Ectodermal cell (in vitro differentiated cells): ENCODE measurements at regions not wholly inside any gene's neighbourhood (a gene's known extent, or its start where the extent isn't known, plus 50 kb on each side); places are given as distances from the start of the nearest gene placed in this dataset.

Experiments
- H3K27ac ChIP-seq: 2 replicates; pipeline ENCODE4 v1.7.0; 2013; ENCODE audit warnings: mild to moderate bottlenecking, low read depth, low read length; ENCODE audit not compliant: insufficient read depth, poor library complexity, severe bottlenecking
- H3K27me3 ChIP-seq: 2 replicates; pipeline ENCODE4 v1.7.0; 2013; ENCODE audit warnings: mild to moderate bottlenecking, low read length; ENCODE audit not compliant: insufficient read depth, control insufficient read depth, poor library complexity, severe bottlenecking
- H3K36me3 ChIP-seq: one replicate; pipeline ENCODE4 v1.7.0; 2013; ENCODE audit warnings: low read length; ENCODE audit not compliant: control insufficient read depth, insufficient read depth
- H3K4me1 ChIP-seq: one replicate; pipeline ENCODE4 v1.7.0; 2013; ENCODE audit warnings: low read length; ENCODE audit not compliant: control insufficient read depth, insufficient read depth
- H3K4me3 ChIP-seq: 2 replicates; pipeline ENCODE4 v1.7.0; 2013; ENCODE audit warnings: low read depth, low read length, control low read depth; ENCODE audit not compliant: insufficient read depth
- H3K9me3 ChIP-seq: 2 replicates; pipeline ENCODE4 v1.7.0; 2013; ENCODE audit warnings: mild to moderate bottlenecking, low read length, moderate library complexity; ENCODE audit not compliant: control insufficient read depth
- WGBS, 2 experiments: methylation state at CpG; one replicate each; pipeline ENCODE4 v1.1.7; 2013; ENCODE audit warnings: missing lambda C conversion rate in 2 of 2; 5-methylcytosine and 5-hydroxymethylcytosine counted together

DNA sequence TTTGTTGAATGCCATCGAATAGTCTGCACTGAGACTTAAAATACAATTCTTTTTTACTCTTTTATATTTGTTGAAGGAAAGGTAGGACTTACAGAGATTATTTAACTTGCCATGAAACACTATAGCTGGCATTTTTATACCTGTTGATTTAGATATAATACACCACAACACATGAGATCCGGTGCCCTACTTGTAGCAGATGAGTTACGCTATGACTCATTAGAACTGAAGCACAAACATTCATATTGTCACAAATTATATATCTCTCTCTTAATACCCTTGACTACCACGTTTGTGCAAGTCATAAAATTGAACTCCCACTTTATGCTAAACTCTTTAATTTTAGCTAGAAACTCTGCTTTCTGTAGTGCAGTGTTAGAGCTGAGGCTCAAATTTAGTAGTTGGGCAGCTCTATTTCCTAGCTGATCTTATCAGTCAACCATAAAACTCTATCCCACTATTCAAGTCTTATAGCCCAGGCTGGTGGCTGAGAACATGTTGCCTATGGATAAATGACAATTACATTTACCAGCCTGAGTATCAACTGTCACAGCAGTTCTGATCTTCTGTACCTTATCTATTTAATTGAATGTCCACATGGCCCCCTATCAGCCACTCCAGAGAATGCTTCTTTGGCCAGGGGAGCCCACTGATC lies 137.4 kb upstream of the SEMA3D start:
- H3K4me3 ChIP-seq: no peak overlapping the region
- H3K4me1 ChIP-seq: no peaks in the 10 kb centered on the region
- H3K9me3 ChIP-seq: no peaks in the 10 kb centered on the region

DNA sequence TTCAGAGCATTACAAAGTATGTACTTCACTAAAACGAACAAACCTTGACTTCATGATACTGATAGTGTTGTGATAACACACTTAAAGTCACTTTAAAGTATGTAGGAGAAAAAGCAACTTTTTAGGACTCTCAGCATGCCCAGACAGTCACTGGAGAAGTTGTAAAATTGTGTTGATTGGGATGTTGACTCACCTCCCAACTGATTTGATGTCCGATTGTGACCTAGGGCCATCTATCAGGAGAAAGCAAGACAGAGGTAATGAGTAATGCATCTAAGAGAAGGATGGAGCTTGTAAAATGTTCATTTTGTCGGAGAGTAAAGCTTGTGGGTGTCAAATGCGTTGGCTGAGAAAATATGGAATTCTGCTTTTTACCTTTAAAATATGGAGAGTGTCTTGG lies 135.4 kb upstream of the SEMA3D start:
- Histone ChIP-seq H3K27me3 (no peaks in the 10 kb centered on the region), H3K4me1 (no peaks in the 10 kb centered on the region), H3K36me3 (no peaks in the 10 kb centered on the region), H3K9me3 (no peaks in the 10 kb centered on the region), H3K4me3 (no peak overlapping the region), H3K27ac (no peak overlapping the region)
- 96 to 97% methylated on average over 3 to 4 of the region's 4 CpGs for WGBS, 2 experiments

More for the DNA sequence above, 137.4 kb upstream of the SEMA3D start:
- Histone ChIP-seq H3K27ac (no peak overlapping the region), H3K36me3 (no peaks in the 10 kb centered on the region), H3K27me3 (no peaks in the 10 kb centered on the region)
- WGBS, 2 experiments: 78 to 94% methylated on average over 3 of the region's 4 CpGs

DNA sequence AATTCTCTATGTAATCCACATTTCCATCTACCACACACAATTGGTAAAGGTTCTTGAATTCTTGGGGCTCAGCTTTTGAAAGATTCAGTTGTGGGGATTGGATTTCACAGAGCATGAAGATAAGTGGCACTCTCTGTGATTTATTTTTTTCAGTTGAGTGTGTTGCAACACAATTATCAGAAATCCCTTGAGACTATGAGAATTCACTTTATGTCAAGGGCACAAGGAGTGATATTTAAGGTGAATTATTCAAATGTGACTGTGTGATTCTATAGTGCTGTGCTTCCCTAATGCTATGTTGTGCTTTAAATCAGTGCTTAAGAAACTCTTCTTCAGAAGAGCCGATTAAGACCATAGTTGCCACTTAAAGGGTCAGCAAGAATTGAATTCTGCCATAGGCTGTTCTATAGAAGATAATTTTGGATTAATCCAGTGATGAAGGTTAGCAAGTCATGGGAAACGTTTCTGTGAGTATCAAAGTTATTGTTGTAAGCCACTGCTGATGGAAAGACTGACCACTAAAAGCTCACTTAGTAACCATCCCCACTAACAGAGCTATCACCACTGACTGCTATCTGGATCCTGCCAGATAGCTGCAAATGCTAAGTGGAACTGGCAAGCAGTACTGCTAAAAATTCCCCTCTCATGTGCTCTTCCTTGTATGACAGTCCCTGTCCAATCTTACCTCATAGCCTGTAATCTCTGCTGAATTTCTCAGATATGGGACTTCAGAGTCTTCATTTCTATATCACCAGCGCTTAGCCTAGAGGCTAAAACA lies 134.0 kb upstream of the SEMA3D start:
- no peaks in the 10 kb centered on the region for H3K4me1 ChIP-seq
- H3K27me3 ChIP-seq: no peaks in the 10 kb centered on the region
- H3K36me3 ChIP-seq: no peaks in the 10 kb centered on the region
- H3K4me3 ChIP-seq: no peak overlapping the region
- WGBS, 2 experiments: 76 to 88% methylated on average over 2 to 3 of the region's 3 CpGs
- H3K9me3 ChIP-seq: no peaks in the 10 kb centered on the region
- H3K27ac ChIP-seq: no peak overlapping the region

DNA sequence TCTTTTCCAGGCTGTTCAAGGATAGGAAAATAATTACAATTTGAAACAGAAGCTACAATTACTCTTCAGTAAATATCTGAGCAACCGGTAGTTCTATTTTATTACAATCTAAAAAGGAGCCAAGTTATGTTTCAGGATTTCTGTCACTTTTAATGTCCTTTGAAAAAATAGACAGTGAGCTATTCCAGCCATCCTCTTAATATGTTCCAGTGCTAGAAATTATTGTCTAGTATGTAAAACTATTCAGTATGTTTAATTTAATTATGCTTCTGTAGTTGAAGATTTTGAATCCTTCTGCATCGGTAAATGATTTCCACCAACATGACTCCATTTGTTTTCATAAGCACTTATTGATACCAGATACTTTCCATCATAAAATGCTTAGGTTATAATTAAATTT lies 129.6 kb upstream of the SEMA3D start:
- Histone ChIP-seq H3K4me1 (no peaks in the 10 kb centered on the region), H3K27ac (no peak overlapping the region), H3K27me3 (no peaks in the 10 kb centered on the region), H3K9me3 (no peaks in the 10 kb centered on the region), H3K4me3 (no peak overlapping the region), H3K36me3 (no peaks in the 10 kb centered on the region)
- WGBS, 2 experiments: 100% methylated on average over 1 of the region's 2 CpGs; no CpG with 5 or more reads in 1 of the 2 experiments

DNA sequence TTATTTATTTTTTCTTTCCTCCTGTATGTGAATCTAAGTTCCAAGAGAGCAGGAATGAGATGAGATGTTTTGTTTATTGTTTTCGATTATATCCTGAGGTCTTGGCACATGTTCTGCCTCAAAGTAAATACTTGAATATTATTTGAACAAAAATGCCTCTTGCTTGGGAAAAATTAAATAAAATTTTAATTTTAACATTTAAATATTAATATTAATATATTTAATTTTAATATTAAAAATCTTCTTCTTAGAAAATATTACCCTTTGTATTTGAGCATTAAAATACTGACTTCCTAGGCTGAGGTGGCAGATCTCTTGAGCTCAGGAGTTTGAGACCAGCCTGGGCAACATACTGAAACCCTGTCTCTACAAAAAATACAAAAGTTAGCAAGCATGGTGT lies 123.4 kb upstream of the SEMA3D start:
- no peaks in the 10 kb centered on the region for H3K36me3 ChIP-seq
- H3K9me3 ChIP-seq: no peaks in the 10 kb centered on the region
- no peaks in the 10 kb centered on the region for H3K27me3 ChIP-seq
- H3K4me3 ChIP-seq: no peak overlapping the region
- H3K4me1 ChIP-seq: no peaks in the 10 kb centered on the region
- 80% methylated on average over 1 of the region's 1 CpG; no CpG with 5 or more reads in 1 of the 2 experiments for WGBS, 2 experiments
- H3K27ac ChIP-seq: no peak overlapping the region

DNA sequence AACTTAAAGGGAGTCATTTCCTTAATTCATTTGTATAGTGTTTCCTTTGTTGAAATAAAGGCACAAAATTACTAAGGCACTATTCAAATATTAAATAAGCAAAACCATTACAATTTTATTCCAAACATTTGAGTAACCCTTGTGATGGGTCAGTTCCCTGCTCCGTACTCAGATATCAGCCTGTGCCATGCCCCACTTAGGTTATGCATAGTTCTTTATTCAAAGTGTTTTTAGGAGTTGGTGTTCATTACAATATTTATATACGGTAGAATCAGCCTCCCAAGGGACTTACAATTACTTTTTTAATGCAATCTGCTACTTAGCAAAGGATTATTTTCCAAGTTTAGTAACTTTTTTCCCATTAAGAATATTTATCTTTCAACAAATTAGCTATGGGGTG lies 119.3 kb upstream of the SEMA3D start:
- H3K4me1 ChIP-seq: no peaks in the 10 kb centered on the region
- no peaks in the 10 kb centered on the region for H3K9me3 ChIP-seq
- no peaks in the 10 kb centered on the region for H3K27me3 ChIP-seq
- no peak overlapping the region for H3K27ac ChIP-seq
- WGBS, 2 experiments: 65% methylated on average over 2 of the region's 2 CpGs; no CpG with 5 or more reads in 1 of the 2 experiments
- H3K4me3 ChIP-seq: no peak overlapping the region
- no peaks in the 10 kb centered on the region for H3K36me3 ChIP-seq

DNA sequence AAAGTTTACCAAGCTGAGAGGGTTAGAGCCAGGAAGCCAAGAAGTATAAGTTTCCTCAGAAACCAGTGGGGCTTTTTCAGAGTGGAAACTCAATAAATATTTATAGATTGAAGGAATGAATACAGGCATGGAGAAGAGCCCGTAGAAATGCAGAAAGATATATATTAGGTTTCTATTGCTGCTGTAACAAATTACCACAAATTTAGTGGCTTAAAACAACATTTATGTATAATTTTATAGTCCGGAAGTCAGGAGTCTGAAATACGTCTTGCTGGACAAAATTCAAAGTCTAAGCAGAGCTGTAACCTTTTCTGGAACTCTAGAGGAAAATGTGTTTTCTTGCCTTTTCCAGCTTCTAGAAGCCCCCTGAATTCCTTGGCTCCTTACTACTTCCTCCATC lies 107.3 kb upstream of the SEMA3D start:
- Histone ChIP-seq H3K4me1 (no peaks in the 10 kb centered on the region), H3K36me3 (no peaks in the 10 kb centered on the region), H3K4me3 (no peak overlapping the region), H3K27me3 (no peaks in the 10 kb centered on the region), H3K27ac (no peak overlapping the region), H3K9me3 (no peaks in the 10 kb centered on the region)
- 88 to 92% methylated on average over 2 to 3 of the region's 3 CpGs for WGBS, 2 experiments

DNA sequence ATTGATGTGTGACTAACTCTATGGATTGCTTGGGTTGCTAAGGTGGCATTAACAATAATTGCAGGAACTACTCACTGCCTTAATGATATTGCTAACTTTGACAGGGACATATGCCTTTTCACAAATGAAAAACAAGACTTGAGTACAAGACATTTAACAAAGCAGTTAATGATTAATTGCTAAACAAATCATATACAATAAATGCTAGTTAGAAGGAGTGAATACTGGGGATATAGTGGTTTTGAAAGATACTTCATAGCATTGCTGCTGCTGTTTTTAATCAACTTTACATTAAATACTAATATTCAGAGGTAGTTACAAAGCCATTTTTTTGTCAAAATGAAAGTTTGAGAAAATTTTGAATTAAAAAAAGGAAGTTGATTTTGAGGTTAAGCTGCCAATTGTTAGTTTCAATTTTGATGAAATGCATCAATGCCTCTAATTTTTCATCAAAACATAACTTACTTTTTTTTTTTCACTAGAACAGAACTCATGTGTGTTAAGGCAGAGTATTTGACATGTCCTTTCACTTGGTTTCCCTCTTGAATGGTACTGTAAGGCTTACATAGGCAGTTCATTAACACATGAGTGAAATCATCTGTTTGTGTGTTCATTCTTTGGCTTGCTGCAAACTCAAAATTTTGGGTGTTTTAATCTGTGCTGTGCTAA lies 106.2 kb upstream of the SEMA3D start:
- H3K4me3 ChIP-seq: no peak overlapping the region
- H3K27ac ChIP-seq: no peak overlapping the region
- H3K36me3 ChIP-seq: no peaks in the 10 kb centered on the region
- H3K9me3 ChIP-seq: no peaks in the 10 kb centered on the region
- no peaks in the 10 kb centered on the region for H3K27me3 ChIP-seq
- no peaks in the 10 kb centered on the region for H3K4me1 ChIP-seq

DNA sequence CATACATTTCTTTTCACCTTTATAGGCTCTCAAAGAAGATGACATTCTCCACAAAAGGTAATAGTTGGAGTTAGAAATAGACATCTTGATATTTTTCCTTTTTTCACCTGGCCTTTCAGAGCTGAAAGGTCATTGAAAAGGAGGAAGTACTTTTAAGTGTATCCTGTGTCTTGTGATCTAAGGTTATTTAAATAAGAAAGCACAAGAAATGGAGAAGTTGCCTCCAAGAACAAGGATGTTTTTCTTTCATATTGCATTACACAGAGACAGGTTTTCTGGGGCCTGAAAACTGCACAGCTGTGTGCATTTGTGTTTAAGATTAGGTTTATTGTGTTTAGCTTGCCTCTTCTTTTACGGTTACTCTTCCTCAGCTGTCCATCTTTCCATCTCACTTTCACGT lies 103.4 kb upstream of the SEMA3D start:
- Histone ChIP-seq H3K27ac (no peak overlapping the region), H3K9me3 (no peaks in the 10 kb centered on the region), H3K4me1 (no peaks in the 10 kb centered on the region), H3K36me3 (no peaks in the 10 kb centered on the region), H3K27me3 (no peaks in the 10 kb centered on the region), H3K4me3 (no peak overlapping the region)
- WGBS, 2 experiments: 94% methylated on average over 2 of the region's 2 CpGs; no CpG with 5 or more reads in 1 of the 2 experiments

DNA sequence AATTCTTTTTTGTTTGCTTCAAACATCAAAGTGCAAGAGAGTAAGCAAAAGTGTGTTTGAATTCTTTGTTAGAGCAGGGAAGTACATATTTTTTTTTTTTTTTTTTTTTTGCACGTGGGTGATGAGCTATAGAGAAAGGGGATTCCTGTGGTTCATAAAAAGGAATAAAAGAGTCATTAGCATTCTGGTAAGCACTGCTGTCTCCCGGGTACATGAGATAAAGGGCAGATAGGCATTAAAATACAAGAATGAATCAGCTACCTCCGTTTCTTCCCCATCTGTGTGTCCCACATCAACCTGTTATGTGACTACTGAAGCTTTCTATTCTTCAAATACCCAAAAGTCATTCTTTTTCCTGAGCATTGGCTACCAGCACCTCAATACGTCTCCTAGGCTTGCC lies 102.4 kb upstream of the SEMA3D start:
- no peaks in the 10 kb centered on the region for H3K4me1 ChIP-seq
- no peaks in the 10 kb centered on the region for H3K27me3 ChIP-seq
- 69 to 76% methylated on average over 3 to 4 of the region's 4 CpGs for WGBS, 2 experiments
- H3K9me3 ChIP-seq: no peaks in the 10 kb centered on the region
- no peak overlapping the region for H3K27ac ChIP-seq
- H3K4me3 ChIP-seq: no peak overlapping the region
- H3K36me3 ChIP-seq: no peaks in the 10 kb centered on the region
